Glomerular visceral epithelial cell (primary cell): ENCODE measurements at regions not wholly inside any gene's neighbourhood (a gene's known extent, or its start where the extent isn't known, plus 50 kb on each side); places are given as distances from the start of the nearest gene placed in this dataset.
A peak's percentile ranks its signal among the peaks of the same experiment; 100 is the strongest.
"Not testable (repeated sequence)": the region's sequence is repeated elsewhere in the genome, so short reads cannot be mapped to it uniquely, and the experiment has no call there.

Source experiments
- DNase-seq: peaks from one replicate; pipeline ENCODE4 v3.0.0-alpha.2; 2016; ENCODE audit errors: extremely low spot score

DNA sequence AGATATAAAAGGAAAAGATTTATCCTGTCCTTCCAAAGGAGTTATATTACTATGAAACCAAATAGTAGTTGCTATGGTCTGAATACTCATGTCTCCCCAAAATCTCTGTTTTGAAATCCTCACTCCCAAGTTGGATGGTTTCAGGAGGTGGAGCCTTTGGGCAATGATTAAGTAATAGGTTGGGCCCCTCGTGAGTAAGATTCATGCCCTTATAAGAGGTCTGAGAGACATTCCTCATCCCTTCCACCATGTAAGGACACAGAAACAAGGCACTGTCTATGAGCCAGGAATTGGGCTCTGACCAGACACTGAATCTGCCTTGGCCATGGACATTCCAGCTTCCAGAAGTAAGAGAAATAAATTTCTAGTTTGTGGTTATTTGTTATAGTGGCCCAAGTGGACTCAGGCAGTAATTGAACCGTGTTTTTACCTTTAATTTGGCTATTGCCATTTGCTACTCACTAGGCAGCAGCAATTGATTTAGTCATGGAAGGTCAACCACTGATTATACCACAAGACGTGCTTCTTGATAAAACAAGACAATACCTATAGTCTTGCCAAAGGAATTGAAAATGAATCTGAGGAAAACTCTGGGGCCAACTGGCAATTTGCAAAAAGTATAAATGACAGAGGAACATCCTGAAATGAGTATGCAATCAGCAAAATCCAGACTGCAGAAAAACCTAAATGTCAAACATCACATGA is 717.4 kb upstream of the SPRY2 start:
- DNase-seq = no peak

DNA sequence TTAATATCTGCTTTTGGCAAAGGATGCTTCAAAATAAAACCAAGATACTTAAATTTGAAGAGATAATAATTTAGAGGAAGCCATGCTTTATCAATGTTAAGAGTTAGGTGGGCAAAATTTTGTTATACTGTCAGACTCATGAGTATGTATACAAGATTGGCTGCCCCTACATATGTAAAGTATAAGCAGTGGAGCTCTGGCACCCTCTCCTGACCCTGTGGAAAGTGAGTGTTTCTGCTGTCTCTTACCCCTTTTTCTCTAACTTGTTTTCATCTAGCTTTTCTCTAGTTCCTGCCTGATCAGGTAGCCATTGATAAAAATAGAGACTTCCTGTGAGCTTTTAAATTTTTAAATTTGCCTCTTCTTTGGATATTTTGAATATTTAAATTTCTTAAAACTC is 710.9 kb upstream of the SPRY2 start:
- DNase-seq = no peak

DNA sequence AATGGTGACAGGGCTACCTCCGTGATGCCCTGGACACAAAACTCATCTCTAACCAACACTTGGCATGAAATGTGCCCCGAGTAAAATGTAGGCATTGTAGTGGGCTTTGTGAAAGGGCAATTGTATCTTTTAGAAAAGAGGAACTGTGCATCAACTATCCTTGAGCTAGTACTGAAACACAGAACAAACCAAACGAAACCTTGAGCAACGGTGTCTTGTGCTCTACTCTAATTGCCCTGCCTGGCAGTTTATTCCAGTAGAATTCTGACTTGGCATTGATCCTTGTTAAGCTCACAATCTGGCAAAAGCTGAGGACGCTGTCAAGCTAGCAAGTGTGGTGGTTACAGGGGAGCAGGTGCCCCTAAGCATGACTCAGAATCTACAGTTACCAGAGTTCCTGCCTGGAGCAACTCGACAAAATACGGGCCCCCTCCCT is 707.1 kb upstream of the SPRY2 start:
- DNase-seq = no peak

DNA sequence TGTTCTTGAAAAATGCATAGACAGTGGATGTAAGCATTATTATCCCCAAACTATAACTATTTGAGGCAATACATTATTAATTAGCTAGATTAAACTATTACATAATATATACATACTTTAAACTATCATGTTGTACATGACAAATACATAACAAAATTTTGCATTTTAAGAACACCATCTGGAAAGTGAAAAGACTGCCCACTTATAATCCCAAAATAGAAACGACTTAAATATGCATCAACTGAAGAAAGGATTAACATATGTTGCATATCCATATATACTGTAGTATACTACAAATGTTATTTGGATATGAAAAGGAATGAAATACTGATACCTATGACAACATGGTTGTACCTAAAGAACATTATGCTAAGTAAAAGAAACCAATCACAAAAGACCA is 700.8 kb upstream of the SPRY2 start:
- DNase-seq = no peak

DNA sequence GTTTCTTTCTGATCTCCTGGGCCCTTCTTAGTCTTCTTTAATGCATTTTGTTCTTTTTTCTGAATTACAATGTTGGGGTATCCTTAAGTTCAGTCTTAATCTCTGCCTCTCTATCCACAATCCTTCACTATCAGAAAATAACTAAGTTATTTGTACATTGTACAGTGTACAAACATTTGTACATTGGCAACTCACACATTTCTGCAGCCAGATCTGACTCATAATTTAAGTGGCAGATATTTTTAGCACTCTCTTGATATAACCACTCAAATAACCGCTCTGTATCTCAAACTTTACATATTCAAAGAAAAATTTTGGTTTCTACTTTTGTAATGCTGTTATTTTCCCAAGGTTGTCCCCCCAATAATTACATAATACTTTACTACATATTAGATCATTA is 691.1 kb upstream of the SPRY2 start:
- DNase-seq = no peak

DNA sequence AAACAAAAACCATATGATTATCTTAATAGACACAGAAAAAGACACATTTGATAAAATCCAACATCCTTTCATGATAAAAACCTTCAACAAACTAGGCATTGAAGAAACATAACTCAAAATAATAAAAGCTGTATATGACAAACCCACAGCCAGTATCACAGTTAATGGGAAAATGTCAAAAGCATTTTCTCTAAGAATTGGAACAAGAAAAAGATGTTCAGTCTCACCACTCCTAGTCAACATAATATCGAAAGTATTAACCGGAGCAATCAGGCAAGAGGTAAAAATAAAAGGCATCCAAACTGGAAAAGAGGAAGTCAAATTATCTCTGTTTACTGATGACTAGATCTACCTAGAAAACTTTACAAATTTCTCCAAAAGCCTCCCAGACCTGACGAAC is 684.2 kb upstream of the SPRY2 start:
- no peak for DNase-seq

DNA sequence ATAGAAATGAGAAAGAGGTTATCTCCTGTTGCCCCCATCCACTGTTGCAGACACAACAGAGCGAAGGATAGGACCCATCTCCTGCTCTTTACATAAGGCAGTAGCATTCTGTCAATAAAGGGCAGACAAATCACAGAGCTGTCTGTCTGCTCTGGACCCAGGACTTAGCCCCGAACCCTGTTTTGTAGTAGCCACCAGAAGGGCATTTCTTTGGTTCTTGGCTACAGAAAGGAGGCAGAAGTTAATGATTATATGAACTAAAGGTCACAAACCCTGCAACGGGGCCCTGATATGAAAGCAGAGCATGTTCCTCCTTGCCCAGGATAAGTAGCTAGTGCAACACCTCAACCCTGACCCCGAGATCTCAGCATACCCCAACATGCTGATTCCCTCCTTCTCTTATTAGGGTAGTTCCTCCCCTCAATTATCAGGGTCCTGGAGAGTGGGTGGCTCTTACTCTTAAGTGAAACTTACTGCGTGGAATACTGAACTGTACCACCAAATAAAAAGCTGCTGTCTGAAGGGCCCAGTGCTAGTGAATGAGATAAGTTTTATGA is 680.4 kb upstream of the SPRY2 start:
- no peak for DNase-seq

DNA sequence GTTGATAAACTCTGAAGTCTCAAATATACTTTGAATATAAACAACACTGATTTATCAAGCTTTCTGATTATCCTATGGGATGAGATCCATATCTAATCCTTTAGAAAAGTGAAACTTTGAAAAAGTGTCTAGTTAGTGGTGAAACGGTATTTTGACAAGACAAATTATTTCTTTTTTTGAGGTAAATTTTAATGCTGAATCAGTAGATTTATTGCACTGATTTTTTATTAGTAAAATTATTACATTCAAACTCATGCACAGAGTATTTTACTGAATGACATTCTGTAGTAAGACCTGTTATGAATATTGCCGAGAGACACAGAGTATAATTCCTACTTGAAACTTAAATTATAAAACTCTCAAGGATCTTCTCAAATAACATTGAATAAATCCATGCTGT is 679.1 kb upstream of the SPRY2 start:
- DNase-seq = no peak

DNA sequence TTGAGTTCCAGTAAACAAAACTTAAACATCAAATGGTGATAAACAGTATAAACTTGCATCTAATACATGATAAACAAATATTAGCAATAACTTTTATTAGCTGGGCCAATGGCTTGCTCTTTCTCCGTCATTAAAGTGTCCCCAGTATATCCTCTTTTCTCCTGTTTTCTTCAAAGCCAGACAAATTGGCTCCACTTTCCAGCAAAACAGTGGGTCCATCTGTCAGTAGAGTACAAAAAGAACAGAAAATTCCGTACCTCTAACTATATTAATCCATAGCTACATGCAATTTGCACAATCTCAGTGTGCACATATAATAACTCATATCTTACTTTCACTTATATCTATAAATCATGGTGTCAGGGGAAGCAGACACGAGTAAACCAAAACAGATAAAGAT is 678.0 kb upstream of the SPRY2 start:
- no peak for DNase-seq

DNA sequence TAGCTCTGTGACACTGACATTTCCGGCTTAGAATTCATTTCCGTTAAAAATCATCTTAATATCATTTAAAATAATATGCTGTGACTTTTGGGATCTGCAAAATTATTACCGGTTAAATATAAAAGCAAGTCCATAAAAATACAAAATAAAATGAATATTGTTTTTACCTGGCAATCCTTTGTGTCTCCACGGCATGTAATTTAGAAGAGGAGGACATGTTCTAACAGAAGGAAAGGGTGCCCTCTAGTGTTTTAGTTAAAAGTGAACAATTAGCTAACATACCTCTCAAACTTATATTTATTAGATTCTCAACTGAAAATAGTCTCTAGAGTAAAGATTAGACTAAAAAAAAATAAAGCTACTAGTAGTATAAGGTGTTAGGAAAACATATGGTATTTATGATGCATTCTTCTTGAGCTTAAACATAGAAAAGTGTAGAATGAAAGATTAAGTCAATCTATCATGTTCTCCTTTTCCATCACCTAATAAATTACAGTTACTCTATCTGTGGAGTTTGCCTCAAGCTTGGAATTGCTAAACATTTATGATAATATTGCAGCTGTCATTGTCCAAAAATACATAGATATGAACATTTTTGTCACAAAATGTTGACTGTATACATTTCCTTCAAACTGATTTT is 676.7 kb upstream of the SPRY2 start:
- DNase-seq = peak; percentile 37

DNA sequence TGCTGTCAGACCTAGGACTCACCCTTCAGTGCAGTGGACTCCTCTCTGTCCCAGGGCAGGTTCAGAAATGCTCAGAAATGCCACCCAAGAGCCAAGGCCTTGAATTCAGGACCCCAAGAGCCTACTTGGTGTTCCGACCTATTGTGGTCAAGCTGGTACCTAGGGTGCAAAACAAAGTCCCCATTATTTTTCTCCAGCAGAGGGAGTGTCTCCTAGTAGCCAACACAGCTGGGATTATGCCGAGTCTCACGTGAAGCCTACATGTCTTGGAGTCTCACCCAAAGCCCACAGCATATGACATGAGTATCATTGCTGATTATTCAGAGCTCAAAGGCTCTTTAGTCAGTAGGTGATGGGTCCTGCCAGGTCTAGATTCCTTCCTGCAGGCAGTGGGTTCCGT is 671.1 kb upstream of the SPRY2 start:
- DNase-seq = no peak

DNA sequence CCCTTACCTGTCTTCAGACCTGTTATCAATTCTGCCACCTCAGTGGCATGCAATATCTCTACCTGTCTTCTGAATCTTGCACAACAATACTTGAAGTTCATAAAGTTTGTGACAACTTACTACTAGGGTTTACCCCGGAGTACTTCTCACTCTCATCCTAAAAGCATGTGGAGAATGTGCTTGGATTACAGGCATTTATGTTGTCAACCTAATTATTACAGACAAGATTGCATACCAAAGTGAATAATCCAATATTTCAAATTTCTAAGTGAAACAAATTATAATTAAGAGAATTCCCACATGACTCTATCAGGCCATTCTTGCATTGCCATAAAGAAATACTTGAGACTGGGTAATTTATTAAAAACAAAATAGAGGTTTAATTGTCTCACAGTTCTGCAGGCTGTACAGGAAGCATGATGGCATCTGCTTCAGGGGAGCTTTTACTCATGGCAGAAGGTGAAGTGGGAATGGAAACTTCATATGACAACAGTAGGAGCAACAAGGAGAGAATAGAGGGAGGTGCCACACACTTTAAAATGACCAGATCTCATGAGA is 661.0 kb upstream of the SPRY2 start:
- DNase-seq = no peak

DNA sequence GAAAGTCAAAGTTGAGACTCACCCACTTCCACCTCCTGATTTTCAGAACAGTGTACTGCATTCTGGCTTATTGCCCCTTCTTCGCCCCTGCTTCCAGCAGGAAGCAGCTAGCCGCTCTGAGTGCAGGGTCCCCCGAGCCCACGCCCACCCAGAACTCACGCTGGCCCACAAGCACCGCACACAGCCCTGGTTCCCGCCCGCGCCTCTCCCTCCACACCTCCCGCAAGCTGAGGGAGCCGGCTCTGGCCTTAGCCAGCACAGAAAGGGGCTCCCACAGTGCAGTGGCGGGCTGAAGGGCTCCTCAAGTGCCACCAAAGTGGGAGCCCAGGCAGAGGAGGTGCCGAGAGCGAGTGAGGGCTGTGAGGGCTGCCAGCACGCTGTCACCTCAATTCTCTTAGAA is 657.7 kb upstream of the SPRY2 start:
- DNase-seq = not testable (repeated sequence)

DNA sequence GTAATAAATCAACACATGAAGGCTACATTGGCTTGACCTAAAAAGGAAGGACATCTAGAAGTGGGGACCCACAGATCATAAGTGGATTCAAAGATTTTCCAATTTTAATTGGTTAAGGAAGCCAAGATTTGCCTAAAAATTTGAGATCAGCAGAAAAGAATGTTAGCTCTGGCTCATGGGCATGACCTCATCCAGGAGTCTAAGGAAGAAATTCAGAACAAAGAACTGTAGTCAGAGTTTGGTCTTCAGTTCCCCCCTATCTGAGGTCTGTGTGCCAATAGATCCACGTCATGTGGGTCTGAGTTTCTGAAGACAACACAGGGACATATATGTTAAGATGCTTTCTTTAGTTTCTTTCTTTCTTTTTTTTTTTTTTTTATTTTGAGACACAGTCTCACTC is 648.8 kb upstream of the SPRY2 start:
- DNase-seq = peak; percentile 5

DNA sequence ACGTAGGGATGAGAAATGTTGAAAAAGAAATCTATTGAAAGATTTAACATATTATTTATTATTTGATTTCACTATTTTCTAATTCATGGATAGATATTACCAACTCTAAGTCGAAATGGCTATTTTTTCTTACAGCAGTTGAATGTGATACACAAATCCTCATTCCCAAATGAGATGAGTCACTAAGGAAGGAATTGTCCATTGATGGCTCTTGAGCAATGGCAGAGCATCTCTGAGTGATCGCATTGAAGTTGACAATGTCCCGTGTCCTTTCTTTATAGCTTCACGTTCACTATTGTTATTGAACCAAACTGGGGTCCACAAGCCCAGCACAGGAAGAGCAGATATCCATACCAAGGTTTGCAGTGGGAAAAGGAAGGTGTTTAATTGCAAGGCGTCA is 648.3 kb upstream of the SPRY2 start:
- no peak for DNase-seq

DNA sequence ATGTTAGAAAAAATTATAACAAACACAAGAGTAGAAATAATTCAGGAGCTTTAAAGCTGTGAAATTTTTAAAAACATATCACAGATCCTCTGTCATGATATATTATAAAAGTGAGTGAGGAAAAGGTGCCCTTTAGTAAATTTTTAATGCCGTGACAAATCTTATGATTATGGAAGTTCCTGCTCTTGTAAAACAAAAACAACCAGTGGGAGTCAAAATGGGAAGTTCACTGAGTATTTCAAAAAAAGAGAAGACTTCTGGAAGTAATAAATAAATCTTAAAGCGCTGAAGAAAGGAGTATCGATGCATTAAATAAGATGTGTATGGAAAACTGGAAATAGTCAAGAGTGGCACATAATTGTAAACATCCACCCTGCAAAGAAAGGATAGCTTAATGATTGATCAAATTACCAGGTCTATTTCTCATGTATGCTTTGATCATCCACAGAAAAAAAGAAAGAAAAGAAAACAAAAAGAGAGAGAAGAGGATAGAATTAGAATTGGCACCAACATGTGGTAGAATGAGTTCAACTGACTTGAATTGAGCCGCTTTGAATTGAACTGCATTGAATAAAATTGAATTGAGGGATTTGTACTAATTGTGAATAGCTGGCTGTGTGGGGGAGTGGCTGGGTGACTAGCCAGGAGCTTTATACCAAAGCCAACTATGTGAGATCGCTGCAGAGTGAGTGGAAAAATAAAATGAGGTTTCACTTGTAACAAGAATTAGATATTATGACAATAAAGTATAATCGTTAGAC is 647.6 kb upstream of the SPRY2 start:
- no peak for DNase-seq

DNA sequence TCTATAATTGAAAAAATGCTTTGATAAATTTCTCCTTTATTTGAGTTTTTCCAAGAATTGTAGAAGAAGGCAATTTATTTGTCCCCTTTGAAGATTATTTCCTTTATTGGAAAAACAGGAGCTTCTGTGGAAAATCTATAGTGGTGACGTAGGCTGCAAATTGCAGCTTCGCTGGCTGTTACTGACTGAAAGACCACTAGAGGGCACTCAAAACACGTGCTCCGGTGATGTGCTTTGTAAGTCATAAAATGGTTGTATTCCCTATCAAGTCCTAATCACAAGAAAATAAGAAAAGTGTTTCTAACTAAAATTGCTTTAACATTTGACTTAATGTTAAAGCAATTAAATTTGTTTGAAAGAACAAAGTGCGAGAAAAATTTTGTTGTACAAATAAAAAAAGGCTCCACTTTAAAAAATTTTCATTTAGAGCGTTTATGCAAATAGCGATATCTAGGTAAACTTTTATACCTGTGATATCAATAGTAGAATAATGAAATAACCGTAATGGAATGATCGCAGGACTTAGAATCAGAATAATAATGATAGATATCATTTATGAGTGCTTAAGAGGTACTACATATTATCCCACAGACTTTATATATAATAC is 638.2 kb upstream of the SPRY2 start:
- peak; percentile 66 for DNase-seq

DNA sequence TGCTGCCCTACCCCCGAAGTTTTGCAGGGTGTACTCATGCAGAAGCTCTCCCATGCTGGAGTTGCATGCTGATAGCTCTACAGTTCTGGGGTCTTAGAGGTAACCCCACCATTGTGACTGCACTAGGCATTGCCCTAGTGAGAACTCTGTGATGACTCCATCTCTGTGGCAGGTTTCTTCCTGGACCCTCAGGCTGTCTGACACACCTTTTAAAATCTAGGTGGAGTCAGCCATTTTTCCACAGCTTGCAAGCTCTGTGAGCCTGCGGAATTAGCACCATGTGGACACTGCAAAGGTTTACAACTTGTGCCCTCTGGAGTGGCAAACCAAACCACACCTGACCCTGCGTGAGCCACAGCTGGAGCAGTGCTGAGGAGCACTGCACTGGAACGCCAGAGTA is 636.2 kb upstream of the SPRY2 start:
- DNase-seq = no peak

DNA sequence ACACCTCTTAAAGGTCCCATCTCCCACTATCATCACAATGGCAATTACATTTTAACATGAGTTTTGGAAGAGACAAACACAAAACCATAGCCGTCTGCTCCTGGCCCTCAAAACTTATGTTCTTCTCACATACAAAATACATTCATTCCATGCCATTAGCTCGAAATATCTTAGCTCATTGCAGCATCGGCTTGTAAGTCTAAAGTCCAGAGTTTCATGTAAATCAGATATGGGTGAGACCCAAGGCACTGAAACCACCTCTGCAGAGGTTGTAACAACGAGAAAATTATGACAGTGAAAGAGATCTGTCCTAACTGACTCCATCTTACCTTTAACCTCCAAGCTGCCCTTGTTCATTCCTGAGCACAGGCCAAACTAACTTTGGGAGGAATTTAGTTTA is 635.0 kb upstream of the SPRY2 start:
- DNase-seq = no peak

DNA sequence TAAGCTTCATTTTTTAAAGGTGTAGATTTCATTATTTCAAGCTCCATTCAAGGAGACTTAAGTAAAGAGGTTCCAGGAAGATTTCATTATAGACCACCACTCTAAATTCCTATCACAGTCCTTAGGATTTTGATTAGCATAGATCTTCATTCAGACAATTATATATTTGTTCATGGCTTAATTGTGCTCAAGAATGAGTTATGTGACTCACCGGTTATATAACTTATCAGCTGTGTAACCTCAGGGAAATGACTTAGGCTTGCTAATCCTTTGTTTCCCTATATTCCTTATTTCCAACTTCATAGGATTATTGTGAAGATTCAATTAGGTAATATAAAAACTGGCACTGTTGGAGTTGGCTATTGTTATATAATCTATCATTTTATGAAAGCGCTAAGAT is 632.8 kb upstream of the SPRY2 start:
- DNase-seq = no peak

DNA sequence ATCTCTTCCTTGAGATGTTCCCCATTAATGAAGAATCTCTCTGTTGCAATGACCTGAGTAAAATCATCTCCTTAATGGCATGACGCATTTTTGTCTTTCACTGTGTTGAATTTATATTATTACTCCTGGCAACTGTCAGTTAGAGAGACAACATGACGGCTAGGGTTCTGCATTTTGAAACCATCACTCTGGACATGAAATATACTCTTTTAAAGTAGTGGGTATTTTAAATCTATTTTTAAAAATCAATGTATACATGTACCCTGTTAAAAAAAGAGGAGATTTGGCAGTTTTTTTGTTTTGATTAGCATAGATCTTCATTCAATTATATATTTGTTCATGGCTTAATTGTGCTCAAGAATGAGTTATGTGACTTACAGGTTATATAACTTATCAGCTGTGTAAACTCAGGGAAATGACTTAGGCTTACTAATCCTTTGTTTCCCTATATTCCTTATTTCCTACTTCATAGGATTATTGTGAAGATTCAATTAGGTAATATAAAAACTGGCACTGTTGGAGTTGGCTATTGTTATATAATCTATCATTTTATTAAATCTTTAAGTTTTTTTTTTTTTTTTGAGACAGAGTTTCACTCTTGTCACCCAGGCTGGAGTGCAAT is 632.0 kb upstream of the SPRY2 start:
- no peak for DNase-seq

DNA sequence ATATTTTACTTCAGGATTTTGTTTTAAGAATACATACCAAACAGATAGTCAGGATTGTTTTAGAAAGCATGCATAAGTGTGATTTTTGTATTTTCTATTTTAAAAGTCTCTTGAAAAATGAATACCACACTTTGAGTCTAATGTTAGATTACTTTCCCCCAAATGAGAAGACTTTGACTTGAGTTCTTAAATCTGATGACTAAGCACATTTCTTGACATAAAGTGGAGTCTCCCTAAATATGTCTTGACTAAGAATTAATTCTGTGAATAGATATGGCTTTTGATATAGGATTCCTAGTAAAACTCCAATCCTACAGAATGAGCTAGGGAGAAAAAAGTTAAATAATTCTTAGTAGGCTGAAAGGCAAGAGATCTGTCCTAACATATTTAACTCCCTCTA is 624.2 kb upstream of the SPRY2 start:
- DNase-seq = no peak
